Loucy (cell line): ENCODE measurements at regions not wholly inside any gene's neighbourhood (a gene's known extent, or its start where the extent isn't known, plus 50 kb on each side); places are given as distances from the start of the nearest gene placed in this dataset.

Experiments used
- H2AFZ ChIP-seq: fragments of 200-600 bp; sonication (generic); 2 replicates; pipeline ENCODE4 v1.6.0; 2016; ENCODE audit warnings: antibody characterized with exemption, mild to moderate bottlenecking, low read length, moderate library complexity
- H3F3A ChIP-seq: fragments of 200-600 bp; 2 replicates; pipeline ENCODE4 v1.6.0; 2016; ENCODE audit warnings: antibody characterized with exemption, low read depth, mild to moderate bottlenecking
- H3K27me3 ChIP-seq: fragments of 200-600 bp; sonication (generic); 2 replicates; pipeline ENCODE4 v1.6.1; 2014; ENCODE audit warnings: low read length, mild to moderate bottlenecking; ENCODE audit not compliant: insufficient read depth, poor library complexity, severe bottlenecking
- H3K36me3 ChIP-seq: fragments of 200-600 bp; sonication (generic); 2 replicates; pipeline ENCODE4 v1.6.1; 2016; ENCODE audit warnings: low read length; ENCODE audit not compliant: insufficient read depth
- H3K4me1 ChIP-seq: fragments of 200-600 bp; sonication (generic); 2 replicates; pipeline ENCODE4 v1.5.1; 2014; ENCODE audit warnings: low read length, mild to moderate bottlenecking; ENCODE audit not compliant: insufficient read depth, poor library complexity, severe bottlenecking
- H3K4me2 ChIP-seq: fragments of 200-600 bp; sonication (generic); 2 replicates; pipeline ENCODE4 v1.6.0; 2014; ENCODE audit warnings: antibody characterized with exemption, low read length, low read depth, mild to moderate bottlenecking; ENCODE audit not compliant: poor library complexity, severe bottlenecking
- H3K4me3 ChIP-seq: fragments of 200-600 bp; sonication (generic); 2 replicates; pipeline ENCODE4 v1.5.1; 2014; ENCODE audit warnings: low read length, mild to moderate bottlenecking, mixed read lengths; ENCODE audit not compliant: poor library complexity, severe bottlenecking
- H3K79me2 ChIP-seq: fragments of 200-600 bp; sonication (generic); 2 replicates; pipeline ENCODE4 v1.6.1; 2014; ENCODE audit warnings: low read length; ENCODE audit not compliant: insufficient read depth
- H3K9ac ChIP-seq: fragments of 200-600 bp; sonication (generic); 2 replicates; pipeline ENCODE4 v1.6.0; 2014; ENCODE audit warnings: mild to moderate bottlenecking, low read depth, low read length, moderate library complexity; ENCODE audit not compliant: poor library complexity, severe bottlenecking
- H3K9me2 ChIP-seq: fragments of 200-600 bp; sonication (generic); replicated peaks from 2 replicates; pipeline ENCODE4 v1.6.1; 2016; ENCODE audit warnings: low read depth, low read length, mixed read lengths
- H3K9me3 ChIP-seq: fragments of 200-600 bp; sonication (generic); 2 replicates; pipeline ENCODE4 v1.6.1; 2014; ENCODE audit warnings: mild to moderate bottlenecking, antibody characterized with exemption, low read length, low read depth; ENCODE audit not compliant: insufficient read depth
- H4K20me1 ChIP-seq: fragments of 200-600 bp; sonication (generic); 2 replicates; pipeline ENCODE4 v1.6.0; 2014; ENCODE audit warnings: antibody characterized with exemption, low read length, mild to moderate bottlenecking; ENCODE audit not compliant: insufficient read depth, poor library complexity, severe bottlenecking
- EZH2phosphoT487 ChIP-seq: fragments of 200-600 bp; IDR thresholded peaks from 2 replicates; pipeline ENCODE4 v1.6.1; 2018; ENCODE audit warnings: antibody characterized with exemption, mild to moderate bottlenecking, moderate library complexity, borderline replicate concordance
- TF ChIP-seq, protein P1 (sequence below): fragments of 200-600 bp; sonication (generic); conservative IDR thresholded peaks from 2 replicates; pipeline ENCODE4 v1.5.1; 2014; ENCODE audit warnings: mild to moderate bottlenecking, antibody characterized with exemption, low read length

DNA sequence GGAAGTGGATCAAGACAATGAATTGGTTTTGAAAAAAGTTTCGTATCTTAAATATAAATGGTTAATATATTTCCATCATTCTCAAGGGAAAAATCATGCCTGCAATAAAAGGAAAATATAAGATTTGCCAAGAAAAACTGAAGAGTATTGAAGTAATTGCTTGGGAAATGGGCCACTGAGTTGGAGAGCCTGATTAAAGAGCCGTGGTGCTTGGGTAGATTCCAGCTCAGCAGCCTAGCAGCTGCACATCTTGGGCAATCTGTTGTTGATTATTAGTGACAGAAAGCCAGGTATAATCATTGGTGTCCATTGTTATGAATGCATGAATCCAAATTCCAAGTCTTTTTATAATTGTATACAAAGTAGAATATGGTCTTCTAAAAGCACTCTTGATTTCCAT lies 800.9 kb upstream of the CHORDC1 start:
- no peaks in the 10 kb centered on the region for H3F3A ChIP-seq
- no peak for TF ChIP-seq EZH2phosphoT487
- TF ChIP-seq, protein P1, sequence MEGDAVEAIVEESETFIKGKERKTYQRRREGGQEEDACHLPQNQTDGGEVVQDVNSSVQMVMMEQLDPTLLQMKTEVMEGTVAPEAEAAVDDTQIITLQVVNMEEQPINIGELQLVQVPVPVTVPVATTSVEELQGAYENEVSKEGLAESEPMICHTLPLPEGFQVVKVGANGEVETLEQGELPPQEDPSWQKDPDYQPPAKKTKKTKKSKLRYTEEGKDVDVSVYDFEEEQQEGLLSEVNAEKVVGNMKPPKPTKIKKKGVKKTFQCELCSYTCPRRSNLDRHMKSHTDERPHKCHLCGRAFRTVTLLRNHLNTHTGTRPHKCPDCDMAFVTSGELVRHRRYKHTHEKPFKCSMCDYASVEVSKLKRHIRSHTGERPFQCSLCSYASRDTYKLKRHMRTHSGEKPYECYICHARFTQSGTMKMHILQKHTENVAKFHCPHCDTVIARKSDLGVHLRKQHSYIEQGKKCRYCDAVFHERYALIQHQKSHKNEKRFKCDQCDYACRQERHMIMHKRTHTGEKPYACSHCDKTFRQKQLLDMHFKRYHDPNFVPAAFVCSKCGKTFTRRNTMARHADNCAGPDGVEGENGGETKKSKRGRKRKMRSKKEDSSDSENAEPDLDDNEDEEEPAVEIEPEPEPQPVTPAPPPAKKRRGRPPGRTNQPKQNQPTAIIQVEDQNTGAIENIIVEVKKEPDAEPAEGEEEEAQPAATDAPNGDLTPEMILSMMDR = no peak
- no peak overlapping the region for H3K9ac ChIP-seq
- H3K4me1 ChIP-seq = no peaks in the 10 kb centered on the region
- H3K79me2 ChIP-seq = no peaks in the 10 kb centered on the region
- H3K4me2 ChIP-seq = no peak overlapping the region
- H4K20me1 ChIP-seq = no peaks in the 10 kb centered on the region
- H2AFZ ChIP-seq = no peak overlapping the region
- no peaks in the 10 kb centered on the region for H3K27me3 ChIP-seq
- H3K36me3 ChIP-seq = no peaks in the 10 kb centered on the region
- no peaks in the 10 kb centered on the region for H3K9me3 ChIP-seq
- no peak overlapping the region for H3K4me3 ChIP-seq
- no peaks in the 10 kb centered on the region for H3K9me2 ChIP-seq

DNA sequence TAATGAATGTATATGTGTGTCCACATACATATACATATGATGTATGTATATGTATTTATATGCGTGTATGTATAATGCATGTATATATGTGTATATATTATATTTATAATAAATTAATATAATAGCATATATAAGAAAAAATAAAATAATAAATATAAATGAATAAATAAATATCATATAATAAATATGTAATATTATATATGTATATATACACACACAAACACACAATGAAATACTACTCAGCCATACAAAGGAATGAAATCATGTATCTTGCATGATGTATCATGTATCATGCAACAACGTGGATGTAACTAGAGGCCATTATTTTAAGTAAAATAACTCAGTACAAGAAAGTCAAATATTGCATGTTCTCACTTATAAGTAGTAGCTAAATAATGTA lies 788.7 kb upstream of the CHORDC1 start:
- H3K4me3 ChIP-seq = no peak overlapping the region
- H3K9me2 ChIP-seq = no peaks in the 10 kb centered on the region
- no peaks in the 10 kb centered on the region for H3K36me3 ChIP-seq
- no peaks in the 10 kb centered on the region for H3K9me3 ChIP-seq
- no peak overlapping the region for H2AFZ ChIP-seq
- H3K27me3 ChIP-seq = no peaks in the 10 kb centered on the region
- no peaks in the 10 kb centered on the region for H3F3A ChIP-seq
- H3K4me2 ChIP-seq = no peak overlapping the region
- TF ChIP-seq, protein P1 = no peak
- TF ChIP-seq EZH2phosphoT487 = no peak
- no peaks in the 10 kb centered on the region for H3K79me2 ChIP-seq
- H3K9ac ChIP-seq = no peak overlapping the region
- no peaks in the 10 kb centered on the region for H4K20me1 ChIP-seq
- no peaks in the 10 kb centered on the region for H3K4me1 ChIP-seq

DNA sequence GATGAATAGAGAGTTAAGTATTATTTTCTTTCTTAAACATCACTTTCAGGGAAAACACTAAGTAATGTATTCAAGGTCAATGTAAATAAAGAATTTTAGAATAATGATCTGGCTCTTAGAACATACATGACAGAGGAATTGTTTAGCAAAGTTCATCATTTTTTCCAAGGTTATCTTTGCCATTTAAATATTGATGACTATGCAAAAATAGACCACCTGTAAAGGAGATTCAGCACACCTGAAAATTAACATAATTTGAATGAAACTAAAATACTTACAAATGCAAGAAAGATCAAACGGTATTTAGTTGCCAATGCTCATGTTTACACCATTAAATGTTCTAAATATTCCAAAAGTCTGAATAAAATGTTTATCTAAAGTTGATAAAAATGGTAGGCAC lies 782.6 kb upstream of the CHORDC1 start:
- Histone ChIP-seq H3F3A (no peaks in the 10 kb centered on the region), H3K79me2 (no peaks in the 10 kb centered on the region), H3K27me3 (no peaks in the 10 kb centered on the region), H2AFZ (no peak overlapping the region), H3K36me3 (no peaks in the 10 kb centered on the region), H3K4me2 (no peak overlapping the region), H3K4me3 (no peak overlapping the region), H3K9me2 (no peaks in the 10 kb centered on the region), H3K4me1 (no peaks in the 10 kb centered on the region), H4K20me1 (no peaks in the 10 kb centered on the region), H3K9me3 (no peaks in the 10 kb centered on the region), H3K9ac (no peak overlapping the region)
- no peak for TF ChIP-seq EZH2phosphoT487
- TF ChIP-seq, protein P1 = no peak
